Psoas muscle (tissue), 7 donors: ENCODE measurements at regions not wholly inside any gene's neighbourhood (a gene's known extent, or its start where the extent isn't known, plus 50 kb on each side); places are given as distances from the start of the nearest gene placed in this dataset.

Experiments used
- ATAC-seq, 4 donors: fragments of 200-7000 bp; cut with Tn5 transposase; one replicate each; pipeline ENCODE4 v1.9.1; 2020; ENCODE audit warnings: moderate library complexity in 3 of 4, mild to moderate bottlenecking in 2 of 4
- DNase-seq, 2 donors: peaks; one replicate each; pipeline ENCODE4 v3.0.0-alpha.2; 2020
- H3K27ac ChIP-seq: fragments of 200-600 bp; one replicate; pipeline ENCODE4 v1.8.0; 2022
- H3K27me3 ChIP-seq, 3 donors: fragments of 200-600 bp in 1 of 3; one replicate each; pipeline versions ENCODE4 v1.6.1 to v1.8.0; 2013 to 2022; ENCODE audit warnings: low read length in 2 of 3, mild to moderate bottlenecking in 2 of 3, moderate library complexity in 1 of 3; ENCODE audit not compliant: insufficient read depth in 3 of 3
- H3K36me3 ChIP-seq, 2 donors: fragments of 200-600 bp in 1 of 2; one replicate each; pipeline versions ENCODE4 v1.6.1 to v1.8.0; 2013 to 2022; ENCODE audit warnings: low read depth in 1 of 2, mild to moderate bottlenecking in 1 of 2, moderate library complexity in 1 of 2; ENCODE audit not compliant: insufficient read depth in 1 of 2
- H3K4me1 ChIP-seq: fragments of 200-600 bp; one replicate; pipeline ENCODE4 v1.8.0; 2022
- H3K4me3 ChIP-seq: fragments of 200-600 bp; one replicate; pipeline ENCODE4 v1.8.0; 2022; ENCODE audit warnings: mild to moderate bottlenecking
- H3K9me3 ChIP-seq: fragments of 200-600 bp; one replicate; pipeline ENCODE4 v1.8.0; 2022
- CTCF ChIP-seq: fragments of 200-600 bp; IDR thresholded peaks from one replicate; pipeline ENCODE4 v1.8.0; 2022; ENCODE audit warnings: antibody characterized with exemption
- WGBS, 3 donors: extraction: QIAGEN DNeasy Blood & Tissue Kit; methylation state at CpG; one replicate each; pipeline versions ENCODE4 v1.1.6 to v1.1.7; 2013; 5-methylcytosine and 5-hydroxymethylcytosine counted together
- intact Hi-C, 2 donors: fragments of 100-400 bp; cut with DNase I; formaldehyde crosslinking; loops; one replicate each; pipeline versions ENCODE4 v1.11.0 to v1.14.2; 2022
- donor health status: healthy with polysubstance abuse.
- donor health status: DM: no; HTN: no; CAD: no; lungs with moderate emphysema.
- donor health status: Bipolar disorder and iron deficiency.
- donor health status: healthy.
- donor health status: DM: yes; HTN: yes; CAD: no.
- donor health status: DM: no; HTN: no; CAD: no.
- donor health status: DM: yes; HTN: yes; CAD: no.

GRCh38 chr6:82013561-82014530 is 233.7 kb downstream of the IBTK start:
- peak overlapping the region; percentile 50 for H3K27ac ChIP-seq
- no peak overlapping the region for H3K4me3 ChIP-seq
- ATAC-seq (peak; percentile 27 to 73 (median 57)), DNase-seq (no peak)
- intact Hi-C loops, result no loop called here
- H3K36me3 ChIP-seq, result no peaks in the 10 kb centered on the region
- peaks cover 6% of the 10 kb centered on the region for H3K4me1 ChIP-seq
- TF ChIP-seq CTCF, result no peak
- no peaks in the 10 kb centered on the region for H3K27me3 ChIP-seq
- 44 to 64% (median 52%) methylated on average over 3 of the region's 3 CpGs for WGBS, 3 donors
- H3K9me3 ChIP-seq, result no peaks in the 10 kb centered on the region

GRCh38 chr6:82006027-82006738 is 241.4 kb downstream of the IBTK start:
- DNase-seq, result no peak
- H3K4me3 ChIP-seq, result no peak overlapping the region
- WGBS, 3 donors, result 52 to 82% (median 68%) methylated on average over 5 of the region's 5 CpGs
- peak; percentile 20 for TF ChIP-seq CTCF
- no peak overlapping the region for H3K27ac ChIP-seq
- intact Hi-C loops, result no loop called here
- ATAC-seq, result no peak
- H3K36me3 ChIP-seq, result no peaks in the 10 kb centered on the region
- peaks cover 7% of the 10 kb centered on the region for H3K9me3 ChIP-seq
- H3K4me1 ChIP-seq, result no peaks in the 10 kb centered on the region
- no peaks in the 10 kb centered on the region for H3K27me3 ChIP-seq

- no peak for TF ChIP-seq CTCF
- intact Hi-C loops, result no loop called here
Measured at GRCh38 chr6:82000551-82000950, 247.0 kb downstream of the IBTK start.

GRCh38 chr6:81999826-82000225 is 247.3 kb upstream of the TENT5A start:
- ATAC-seq, result no peak
- Histone ChIP-seq H3K27me3 (no peaks in the 10 kb centered on the region), H3K4me3 (no peak overlapping the region), H3K9me3 (no peaks in the 10 kb centered on the region), H3K4me1 (no peaks in the 10 kb centered on the region), H3K36me3 (no peaks in the 10 kb centered on the region), H3K27ac (no peak overlapping the region)
- TF ChIP-seq CTCF, result no peak
- intact Hi-C loops, result no loop called here
- DNase-seq, result no peak
- 78 to 89% (median 82%) methylated on average over 1 of the region's 1 CpG for WGBS, 3 donors

More at GRCh38 chr6:82000551-82000950, 247.0 kb downstream of the IBTK start:
- DNase-seq, result no peak
- H3K27me3 ChIP-seq, result no peaks in the 10 kb centered on the region
- no peak for ATAC-seq
- H3K36me3 ChIP-seq, result no peaks in the 10 kb centered on the region
- H3K4me3 ChIP-seq, result no peak overlapping the region
- H3K4me1 ChIP-seq, result no peaks in the 10 kb centered on the region
- H3K27ac ChIP-seq, result no peak overlapping the region
- H3K9me3 ChIP-seq, result no peaks in the 10 kb centered on the region
